GM23338 (cell line): ENCODE measurements at regions not wholly inside any gene's neighbourhood (a gene's known extent, or its start where the extent isn't known, plus 50 kb on each side); places are given as distances from the start of the nearest gene placed in this dataset.

ENCODE experiments used
- CTCF ChIP-seq, 2 experiments: fragments of 200-600 bp in 1 of 2; sonication (generic) in 1 of 2; conservative IDR thresholded peaks; 2 replicates each; pipeline versions ENCODE4 v1.5.1 to v1.6.1; 2016 to 2017; ENCODE audit warnings: antibody characterized with exemption in 2 of 2, low read depth in 2 of 2, mild to moderate bottlenecking in 2 of 2, moderate library complexity in 1 of 2
- ETS1 ChIP-seq: IDR thresholded peaks from 2 replicates; pipeline ENCODE4 v1.6.1; 2016; ENCODE audit warnings: antibody characterized with exemption
- EZH2 ChIP-seq: fragments of 200-600 bp; sonication (generic); IDR thresholded peaks from one replicate; pipeline ENCODE4 v1.8.0; 2017; ENCODE audit warnings: antibody characterized with exemption, mild to moderate bottlenecking, low read depth; ENCODE audit not compliant: unreplicated experiment
- EZH2phosphoT487 ChIP-seq: fragments of 200-600 bp; sonication (generic); IDR thresholded peaks from one replicate; pipeline ENCODE4 v1.8.1; 2018; ENCODE audit warnings: antibody characterized with exemption; ENCODE audit not compliant: unreplicated experiment
- POLR2AphosphoS5 ChIP-seq: IDR thresholded peaks from 2 replicates; pipeline ENCODE4 v1.6.1; 2016; ENCODE audit warnings: antibody characterized with exemption, low read depth
- ZNF114 ChIP-seq: fragments of 250-450 bp; sonication (Bioruptor Pico); IDR thresholded peaks from 2 replicates; pipeline ENCODE4 v1.5.0; 2020; ENCODE audit warnings: mild to moderate bottlenecking, moderate library complexity

DNA sequence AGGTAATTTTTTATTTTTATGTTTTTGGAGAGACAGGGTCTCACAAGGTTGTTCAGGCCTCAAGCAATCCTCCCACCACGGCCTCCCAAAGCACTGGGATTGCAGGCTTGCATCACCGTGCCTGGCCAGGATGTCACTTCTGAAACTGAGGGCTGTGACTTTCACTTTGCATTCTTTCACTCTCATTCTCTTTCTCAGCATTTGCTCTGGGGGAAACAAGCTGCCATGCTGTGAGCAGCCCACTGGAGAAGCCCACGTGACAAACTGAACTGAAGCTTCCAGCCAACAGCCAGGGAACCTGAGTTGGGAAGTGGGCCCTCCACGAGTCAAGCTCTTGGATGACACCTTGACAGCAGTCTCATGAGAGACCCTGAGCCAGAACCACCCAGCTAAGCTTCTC is 109.4 kb downstream of the C5orf15 start:
- TF ChIP-seq CTCF (conservative IDR thresholded peaks at IDR 0.05; ENCODE audit: low read depth in 2 of 2): no peak
- no peak for TF ChIP-seq EZH2phosphoT487
- TF ChIP-seq EZH2: no peak
- TF ChIP-seq POLR2AphosphoS5: no peak
- no peak for TF ChIP-seq ZNF114 (CRISPR knock-in tag)
- TF ChIP-seq ETS1: no peak
